Gastroesophageal sphincter (tissue), 4 donors: ENCODE measurements at regions not wholly inside any gene's neighbourhood (a gene's known extent, or its start where the extent isn't known, plus 50 kb on each side); places are given as distances from the start of the nearest gene placed in this dataset.

ENCODE experiments used
- ATAC-seq: fragments of 150-250 bp; one replicate; pipeline ENCODE4 v1.9.1; 2016; ENCODE audit warnings: mild to moderate bottlenecking, moderate library complexity
- H3K27ac ChIP-seq, 4 donors: fragments of 200-600 bp; sonication (generic) in 3 of 4; 1 replicate in 3 of 4; 2 replicates in 1 of 4; pipeline ENCODE4 v1.5.1; 2016 to 2019
- H3K27me3 ChIP-seq: fragments of 200-600 bp; sonication (generic); one replicate; pipeline ENCODE4 v1.5.1; 2019
- H3K36me3 ChIP-seq, 2 donors: fragments of 200-600 bp; sonication (generic); one replicate each; pipeline ENCODE4 v1.5.1; 2019; ENCODE audit warnings: control low read depth in 1 of 2
- H3K4me1 ChIP-seq, 3 donors: fragments of 200-600 bp; sonication (generic); 1 replicate in 2 of 3; 2 replicates in 1 of 3; pipeline ENCODE4 v1.5.1; 2016 to 2019; ENCODE audit warnings: control low read depth in 2 of 3
- H3K4me3 ChIP-seq, 2 donors: fragments of 200-600 bp; sonication (generic); one replicate each; pipeline ENCODE4 v1.5.1; 2019; ENCODE audit warnings: mild to moderate bottlenecking in 1 of 2, moderate library complexity in 1 of 2
- H3K9me3 ChIP-seq, 3 donors: fragments of 200-600 bp; sonication (generic); one replicate each; pipeline ENCODE4 v1.5.1; 2017 to 2019; ENCODE audit warnings: control low read depth in 2 of 3
- CTCF ChIP-seq, 4 experiments: fragments of 200-600 bp in 2 of 4; fragments of 450-650 bp in 2 of 4; sonication (generic) in 1 of 4; IDR thresholded peaks; one replicate each; pipeline ENCODE4 v1.5.1; 2017 to 2019; ENCODE audit warnings: antibody characterized with exemption in 4 of 4, mild to moderate bottlenecking in 2 of 4, moderate library complexity in 2 of 4
- EP300 ChIP-seq: sonication (generic); formaldehyde crosslinking; IDR thresholded peaks from one replicate; pipeline ENCODE4 v1.6.1; 2017; ENCODE audit warnings: antibody characterized with exemption, mild to moderate bottlenecking
- POLR2A ChIP-seq, 2 donors: fragments of 450-650 bp; IDR thresholded peaks; one replicate each; pipeline ENCODE4 v1.6.1; 2017; ENCODE audit warnings: antibody characterized with exemption in 2 of 2, mild to moderate bottlenecking in 2 of 2, moderate library complexity in 1 of 2
- POLR2AphosphoS5 ChIP-seq: sonication (generic); formaldehyde crosslinking; IDR thresholded peaks from one replicate; pipeline ENCODE4 v1.6.1; 2017; ENCODE audit warnings: antibody characterized with exemption
- WGBS, 2 donors: methylation state at CpG; one replicate each; pipeline ENCODE4 v1.1.5; 2018; ENCODE audit warnings: low coverage in 1 of 2; 5-methylcytosine and 5-hydroxymethylcytosine counted together

DNA sequence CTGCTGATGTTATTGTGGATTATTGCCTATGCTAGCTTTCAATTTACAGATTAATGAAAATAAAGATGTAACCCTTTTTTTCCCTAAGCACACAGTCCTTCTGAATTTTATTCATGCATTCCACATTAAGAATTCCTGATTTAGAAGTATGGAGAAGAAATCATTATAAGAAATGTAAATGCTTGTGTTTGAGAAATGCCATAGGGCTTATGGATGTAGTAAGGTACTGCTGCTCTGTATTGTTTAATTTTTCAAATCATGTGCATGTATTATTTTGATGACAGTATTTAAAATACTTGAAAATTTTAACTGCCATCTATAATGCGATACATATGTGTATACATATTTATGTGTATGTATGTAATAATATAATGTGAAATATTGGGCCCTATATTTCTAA is 167.1 kb upstream of the SOX5 start:
- Histone ChIP-seq H3K4me3 (no peak overlapping the region), H3K9me3 (no peaks in the 10 kb centered on the region), H3K27ac (no peak overlapping the region), H3K4me1 (peaks cover 0 to 10% (median 0%) of the 10 kb centered on the region in 3 donors), H3K27me3 (no peaks in the 10 kb centered on the region), H3K36me3 (no peaks in the 10 kb centered on the region)
- WGBS, 2 donors, result 0 to 55% methylated on average over 1 of the region's 1 CpG
- ATAC-seq, result no peak
- no peak for TF ChIP-seq POLR2A (IDR thresholded peaks at IDR 0.05)
- TF ChIP-seq EP300, result no peak
- no peak for TF ChIP-seq POLR2AphosphoS5
- no peak for TF ChIP-seq CTCF (IDR thresholded peaks at IDR 0.05)

GRCh38 chr12:24113701-24114100 is 164.2 kb upstream of the SOX5 start:
- 86% methylated on average over 2 of the region's 2 CpGs; no CpG with 5 or more reads in 1 of the 2 donors for WGBS, 2 donors
- H3K4me1 ChIP-seq, result peaks cover 0 to 4% (median 0%) of the 10 kb centered on the region in 3 donors

DNA sequence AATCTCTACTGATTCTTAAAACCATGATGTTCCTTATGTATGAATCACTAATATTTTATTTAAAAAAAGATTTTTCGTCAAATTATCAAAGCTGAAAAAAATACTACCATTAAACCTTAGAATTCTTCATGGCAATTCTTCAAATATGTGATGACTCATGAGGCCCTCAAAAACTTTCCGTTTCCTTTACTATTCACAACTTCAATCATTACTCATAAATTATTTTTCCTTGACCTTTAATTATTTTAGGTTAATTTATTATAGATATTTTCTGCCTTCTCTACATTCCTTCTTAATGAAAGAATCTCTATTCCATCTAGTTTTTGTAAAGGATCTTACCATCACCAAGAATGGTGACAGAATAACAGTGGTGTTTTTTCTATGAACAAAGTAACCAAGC is 162.1 kb upstream of the SOX5 start:
- Histone ChIP-seq H3K9me3 (no peaks in the 10 kb centered on the region), H3K36me3 (no peaks in the 10 kb centered on the region), H3K4me1 (no peaks in the 10 kb centered on the region), H3K27ac (no peak overlapping the region), H3K4me3 (no peak overlapping the region), H3K27me3 (no peaks in the 10 kb centered on the region)
- WGBS, 2 donors, result 32 to 49% methylated on average over 2 of the region's 2 CpGs
- TF ChIP-seq EP300 (no peak), CTCF (IDR thresholded peaks at IDR 0.05) (no peak), POLR2AphosphoS5 (no peak), POLR2A (IDR thresholded peaks at IDR 0.05) (no peak)
- no peak for ATAC-seq

More at GRCh38 chr12:24113701-24114100, 164.2 kb upstream of the SOX5 start:
- Histone ChIP-seq H3K9me3 (no peaks in the 10 kb centered on the region), H3K27ac (no peak overlapping the region), H3K27me3 (no peaks in the 10 kb centered on the region), H3K36me3 (no peaks in the 10 kb centered on the region), H3K4me3 (no peak overlapping the region)
- ATAC-seq, result no peak
- no peak for TF ChIP-seq POLR2A (IDR thresholded peaks at IDR 0.05)
- TF ChIP-seq POLR2AphosphoS5, result no peak
- TF ChIP-seq CTCF (IDR thresholded peaks at IDR 0.05), result no peak
- no peak for TF ChIP-seq EP300

- 67% methylated on average over 1 of the region's 1 CpG; no CpG with 5 or more reads in 1 of the 2 donors for WGBS, 2 donors
- no peak overlapping the region for H3K4me3 ChIP-seq
- ATAC-seq, result no peak
- H3K27ac ChIP-seq, result no peak overlapping the region
- no peaks in the 10 kb centered on the region for H3K4me1 ChIP-seq
- no peaks in the 10 kb centered on the region for H3K9me3 ChIP-seq
- H3K27me3 ChIP-seq, result no peaks in the 10 kb centered on the region
- TF ChIP-seq CTCF (IDR thresholded peaks at IDR 0.05) (no peak), POLR2A (IDR thresholded peaks at IDR 0.05) (no peak), POLR2AphosphoS5 (no peak), EP300 (no peak)
- no peaks in the 10 kb centered on the region for H3K36me3 ChIP-seq
Measured at GRCh38 chr12:24111086-24111485, 161.6 kb upstream of the SOX5 start.

DNA sequence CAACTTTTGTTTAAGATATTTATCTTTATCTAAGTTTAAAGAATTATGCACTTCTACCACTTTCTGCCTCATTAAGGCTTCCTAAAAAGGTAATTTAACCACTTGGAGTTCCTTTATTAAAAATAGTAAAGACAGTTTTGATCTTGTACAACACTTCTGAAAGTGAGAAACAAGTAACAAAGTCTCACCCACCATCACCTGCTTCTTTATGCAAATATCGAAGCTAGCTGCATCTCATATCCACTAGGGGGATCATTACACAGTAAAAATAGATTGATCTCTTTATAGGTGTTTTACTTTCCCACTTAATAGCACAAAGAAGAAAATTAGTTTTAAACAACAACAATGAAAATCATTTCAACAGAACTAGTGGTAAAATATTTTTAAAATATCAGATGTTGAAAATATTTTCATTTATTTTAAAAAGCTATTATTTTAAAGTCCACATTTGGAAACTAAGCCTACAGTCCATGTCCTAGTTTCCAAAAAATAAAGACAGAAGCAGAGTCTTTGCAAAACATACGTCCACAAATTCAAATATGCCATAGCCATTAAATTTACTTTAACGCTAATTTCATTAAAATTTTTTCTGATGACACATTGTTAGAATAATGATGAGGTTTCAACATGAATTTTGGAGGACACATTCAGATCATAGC is 160.0 kb upstream of the SOX5 start:
- no peak for ATAC-seq
- H3K27ac ChIP-seq, result no peak overlapping the region
- 51 to 55% methylated on average over 3 of the region's 3 CpGs for WGBS, 2 donors

More for the DNA sequence above, 160.0 kb upstream of the SOX5 start:
- Histone ChIP-seq H3K4me3 (no peak overlapping the region), H3K36me3 (no peaks in the 10 kb centered on the region), H3K27me3 (no peaks in the 10 kb centered on the region), H3K4me1 (no peaks in the 10 kb centered on the region), H3K9me3 (peaks cover 0 to 2% (median 0%) of the 10 kb centered on the region in 3 donors)
- TF ChIP-seq EP300, result no peak
- no peak for TF ChIP-seq POLR2AphosphoS5
- no peak for TF ChIP-seq POLR2A (IDR thresholded peaks at IDR 0.05)
- TF ChIP-seq CTCF (IDR thresholded peaks at IDR 0.05), result peak in 3 of 4 experiments; percentile 21 to 47 (median 42)
